CD4-positive, alpha-beta T cell (primary cell): ENCODE measurements at regions not wholly inside any gene's neighbourhood (a gene's known extent, or its start where the extent isn't known, plus 50 kb on each side); places are given as distances from the start of the nearest gene placed in this dataset.
"Not testable (repeated sequence)": the region's sequence is repeated elsewhere in the genome, so short reads cannot be mapped to it uniquely, and the experiment has no call there.

Source experiments
- ATAC-seq: fragments of 200-7000 bp; cut with Tn5 transposase; one replicate; pipeline ENCODE4 v1.10.0; 2022; ENCODE audit warnings: mild to moderate bottlenecking; ENCODE audit not compliant: poor library complexity
- CTCF ChIA-PET: fragments of 350-600 bp; sonication (Branson Sonifier 250); formaldehyde crosslinking; loops from one replicate; lab custom pipeline; 2021; ENCODE audit warnings: antibody characterized with exemption, inconsistent platforms; lab: Charles Lee
- POLR2A ChIA-PET: fragments of 350-600 bp; sonication (Branson Sonifier 250); formaldehyde crosslinking; loops from one replicate; lab custom pipeline; 2021; ENCODE audit warnings: antibody characterized with exemption, inconsistent platforms; lab: Charles Lee
- DNase-seq, 14 experiments: peaks; one replicate each; pipeline ENCODE4 v3.0.0-alpha.2; 2013 to 2020; ENCODE audit warnings: mixed read lengths in 2 of 14
- H3K27ac ChIP-seq, 2 donors: one replicate each; pipeline versions ENCODE4 v1.5.1 to v1.7.0; 2013; ENCODE audit warnings: low read length in 2 of 2, low read depth in 1 of 2, mild to moderate bottlenecking in 1 of 2
- H3K27me3 ChIP-seq, 2 experiments: 1 replicate in 1 of 2; 2 replicates in 1 of 2; pipeline versions ENCODE4 v1.6.1 to v1.7.0; 2013; ENCODE audit warnings: low read length in 2 of 2, control low read depth in 1 of 2, mild to moderate bottlenecking in 1 of 2, moderate library complexity in 1 of 2; ENCODE audit not compliant: insufficient read depth in 2 of 2, control insufficient read depth in 1 of 2
- H3K36me3 ChIP-seq: one replicate; pipeline ENCODE4 v1.6.1; 2013; ENCODE audit warnings: low read length, control low read depth; ENCODE audit not compliant: insufficient read depth
- H3K4me1 ChIP-seq: one replicate; pipeline ENCODE4 v1.6.1; 2013; ENCODE audit warnings: low read length, control low read depth; ENCODE audit not compliant: insufficient read depth
- H3K4me3 ChIP-seq: one replicate; pipeline ENCODE4 v1.5.1; 2013; ENCODE audit warnings: mild to moderate bottlenecking, low read length, moderate library complexity
- H3K9me3 ChIP-seq, 2 experiments: 1 replicate in 1 of 2; 2 replicates in 1 of 2; pipeline versions ENCODE4 v1.6.1 to v1.7.0; 2013; ENCODE audit warnings: low read length in 2 of 2, mild to moderate bottlenecking in 2 of 2, control low read depth in 1 of 2, moderate library complexity in 1 of 2; ENCODE audit not compliant: control insufficient read depth in 1 of 2, insufficient read depth in 1 of 2
- H3K27ac Mint-ChIP-seq: one replicate; pipeline ENCODE4 v1.8.0; 2020; ENCODE audit warnings: mixed read lengths
- H3K27me3 Mint-ChIP-seq: one replicate; pipeline ENCODE4 v1.8.0; 2021; ENCODE audit warnings: mixed read lengths
- H3K36me3 Mint-ChIP-seq: one replicate; pipeline ENCODE4 v1.8.0; 2021; ENCODE audit warnings: low read depth, mixed read lengths
- H3K4me1 Mint-ChIP-seq: one replicate; pipeline ENCODE4 v1.8.0; 2021; ENCODE audit warnings: low read depth, mixed read lengths
- H3K4me3 Mint-ChIP-seq: one replicate; pipeline ENCODE4 v1.8.0; 2020; ENCODE audit warnings: mild to moderate bottlenecking, mixed read lengths
- H3K9me3 Mint-ChIP-seq: one replicate; pipeline ENCODE4 v1.8.0; 2020; ENCODE audit warnings: mixed read lengths
- CTCF ChIP-seq: fragments of 200-600 bp; IDR thresholded peaks from one replicate; pipeline ENCODE4 v1.8.0; 2022; ENCODE audit warnings: antibody characterized with exemption, mild to moderate bottlenecking
- intact Hi-C, 2 experiments: fragments of 100-400 bp; cut with DNase I in 1 of 2; cut with micrococcal nuclease in 1 of 2; formaldehyde crosslinking; loops; one replicate each; pipeline versions ENCODE4 v1.15.1 to v1.9.0; 2023 to 2025; cut with DNase I, micrococcal nuclease

- H3K4me3 ChIP-seq = no peak overlapping the region
- H3K4me1 ChIP-seq = no peaks in the 10 kb centered on the region
- intact Hi-C loops = no loop called here
- no peaks in the 10 kb centered on the region for H3K36me3 ChIP-seq
- DNase-seq = no peak
- H3K27me3 ChIP-seq = no peaks in the 10 kb centered on the region
- no peak for TF ChIP-seq CTCF
- Mint-ChIP-seq H3K27ac (no peak overlapping the region), H3K4me1 (no peaks in the 10 kb centered on the region), H3K4me3 (no peak overlapping the region), H3K27me3 (peaks cover 31% of the 10 kb centered on the region), H3K9me3 (no peaks in the 10 kb centered on the region), H3K36me3 (no peaks in the 10 kb centered on the region)
- POLR2A ChIA-PET = no interaction called here
- CTCF ChIA-PET = no interaction called here
- no peaks in the 10 kb centered on the region for H3K9me3 ChIP-seq
- no peak overlapping the region for H3K27ac ChIP-seq
- no peak for ATAC-seq
These were observed 84.4 kb upstream of the XYLT1 start for GRCh38 chr16:17555176-17555575.

GRCh38 chr16:17552351-17552750, 81.6 kb upstream of the XYLT1 start:
- CTCF ChIA-PET = no interaction called here
- POLR2A ChIA-PET = no interaction called here
- intact Hi-C loops = no loop called here
- peaks cover 16% of the 10 kb centered on the region for H3K27me3 Mint-ChIP-seq
- ATAC-seq = no peak
- TF ChIP-seq CTCF = no peak
- no peak overlapping the region for H3K27ac Mint-ChIP-seq
- DNase-seq = no peak
- Histone ChIP-seq H3K4me1 (no peaks in the 10 kb centered on the region), H3K27ac (no peak overlapping the region), H3K27me3 (no peaks in the 10 kb centered on the region), H3K9me3 (no peaks in the 10 kb centered on the region), H3K36me3 (no peaks in the 10 kb centered on the region), H3K4me3 (no peak overlapping the region)
- H3K4me3 Mint-ChIP-seq = no peak overlapping the region
- no peaks in the 10 kb centered on the region for H3K36me3 Mint-ChIP-seq
- H3K9me3 Mint-ChIP-seq = no peaks in the 10 kb centered on the region
- H3K4me1 Mint-ChIP-seq = no peaks in the 10 kb centered on the region

- H3K27ac ChIP-seq, H3K27me3 ChIP-seq, H3K9me3 Mint-ChIP-seq, H3K36me3 Mint-ChIP-seq, ATAC-seq, H3K36me3 ChIP-seq, H3K27ac Mint-ChIP-seq, H3K4me1 Mint-ChIP-seq, H3K4me1 ChIP-seq, DNase-seq, POLR2A ChIA-PET, intact Hi-C loops, CTCF ChIA-PET, H3K9me3 ChIP-seq, H3K4me3 ChIP-seq, H3K4me3 Mint-ChIP-seq: not testable (repeated sequence)
- peaks cover 13% of the 10 kb centered on the region for H3K27me3 Mint-ChIP-seq
These were observed 80.9 kb upstream of the XYLT1 start for GRCh38 chr16:17551682-17552081.

GRCh38 chr16:17548825-17549224, 78.1 kb upstream of the XYLT1 start:
- Histone ChIP-seq H3K27me3 (no peaks in the 10 kb centered on the region), H3K4me1 (no peaks in the 10 kb centered on the region), H3K4me3 (no peak overlapping the region), H3K27ac (no peak overlapping the region), H3K36me3 (no peaks in the 10 kb centered on the region), H3K9me3 (no peaks in the 10 kb centered on the region)
- Mint-ChIP-seq H3K27me3 (peaks cover 4% of the 10 kb centered on the region), H3K36me3 (no peaks in the 10 kb centered on the region), H3K4me3 (no peak overlapping the region), H3K27ac (no peak overlapping the region), H3K4me1 (no peaks in the 10 kb centered on the region), H3K9me3 (no peaks in the 10 kb centered on the region)
- ATAC-seq = no peak
- ChIA-PET POLR2A (no interaction called here), CTCF (no interaction called here)
- no peak for DNase-seq
- intact Hi-C loops = no loop called here
- TF ChIP-seq CTCF = no peak
